HepG2 (cell line): ENCODE measurements at regions not wholly inside any gene's neighbourhood (a gene's known extent, or its start where the extent isn't known, plus 50 kb on each side); places are given as distances from the start of the nearest gene placed in this dataset.
A peak's percentile ranks its signal among the peaks of the same experiment; 100 is the strongest.

Experiments used
- ATAC-seq: fragments of 200-7000 bp; cut with Tn5 transposase; 3 replicates; pipeline ENCODE4 v1.9.1; 2020; ENCODE audit warnings: mild to moderate bottlenecking, moderate library complexity
- BruUV-seq: library from RNA; stranded (reverse); fragments of 400-500 nt; replicated peaks from 2 replicates; lab custom pipeline; 2021; lab: Mats Ljungman, UMichigan
- CTCF ChIA-PET: fragments of 300-600 bp; formaldehyde crosslinking; extraction: SDS; loops from one replicate; lab custom pipeline; 2021; ENCODE audit warnings: low total read pairs, inconsistent platforms, low intra/inter-chr PET ratio; lab: Yijun Ruan, JAX
- POLR2A ChIA-PET: fragments of 350-600 bp; sonication (Branson Sonifier 250); formaldehyde crosslinking; loops from one replicate; lab custom pipeline; 2020; ENCODE audit warnings: antibody characterized with exemption, inconsistent platforms; lab: Yijun Ruan, JAX
- DNase-seq: peaks from one replicate; pipeline ENCODE4 v3.0.0-alpha.2; 2015; ENCODE audit warnings: low spot score
- FAIRE-seq: peaks from 3 replicates; lab custom pipeline; 2011; peaks lifted over from hg19 to GRCh38; lab: Jason Lieb, UNC
- H2AFZ ChIP-seq: one replicate; pipeline ENCODE4 v1.6.1; 2011; ENCODE audit warnings: low read length, inconsistent platforms
- H3K27ac ChIP-seq: fragments of 300-600 bp; 3 replicates; pipeline ENCODE4 v1.8.0; 2011; ENCODE audit warnings: mixed run types, mild to moderate bottlenecking, mixed read lengths, low read length, inconsistent platforms; ENCODE audit not compliant: insufficient read depth; ENCODE audit errors: extremely low read length
- H3K27me3 ChIP-seq, 2 experiments: fragments of 200-600 bp in 1 of 2; 2 replicates in 1 of 2; 3 replicates in 1 of 2; pipeline versions ENCODE4 v1.6.0 to v1.8.0; 2011; ENCODE audit warnings: low read length in 2 of 2, mild to moderate bottlenecking in 2 of 2, moderate library complexity in 2 of 2, inconsistent platforms in 1 of 2; ENCODE audit not compliant: insufficient read depth in 2 of 2, control insufficient read depth in 1 of 2
- H3K36me3 ChIP-seq, 2 experiments: fragments of 200-600 bp in 1 of 2; replicated peaks in 1 of 2; 2 replicates in 1 of 2; 3 replicates in 1 of 2; pipeline versions ENCODE4 v1.5.1 to v1.8.0; 2011; ENCODE audit warnings: low read length in 2 of 2, inconsistent platforms in 1 of 2; ENCODE audit not compliant: insufficient read depth in 2 of 2, control insufficient read depth in 1 of 2
- H3K4me1 ChIP-seq: 2 replicates; pipeline ENCODE4 v1.5.1; 2012; ENCODE audit warnings: low read length, inconsistent platforms; ENCODE audit not compliant: insufficient read depth
- H3K4me2 ChIP-seq: 2 replicates; pipeline ENCODE4 v1.6.0; 2011; ENCODE audit warnings: low read depth, low read length, inconsistent platforms
- H3K4me3 ChIP-seq, 3 experiments: fragments of 200-600 bp in 1 of 3; sonication (generic), shearing (Covaris generic) in 1 of 3; replicated peaks in 1 of 3; 2 replicates each; pipeline ENCODE4 v1.5.1; 2011 to 2016; ENCODE audit warnings: low read length in 3 of 3, inconsistent platforms in 2 of 3, low read depth in 2 of 3, mild to moderate bottlenecking in 2 of 3, control low read depth in 1 of 3, mixed read lengths in 1 of 3; ENCODE audit not compliant: insufficient read depth in 1 of 3
- H3K79me2 ChIP-seq: one replicate; pipeline ENCODE4 v1.6.1; 2011; ENCODE audit warnings: low read length, inconsistent platforms; ENCODE audit not compliant: insufficient read depth
- H3K9ac ChIP-seq: 2 replicates; pipeline ENCODE4 v1.6.0; 2011; ENCODE audit warnings: mild to moderate bottlenecking, low read depth, low read length, inconsistent platforms; ENCODE audit not compliant: insufficient read depth
- H3K9me3 ChIP-seq: 2 replicates; pipeline ENCODE4 v1.5.1; 2012; ENCODE audit warnings: mild to moderate bottlenecking, low read length
- H4K20me1 ChIP-seq: 2 replicates; pipeline ENCODE4 v1.6.0; 2011; ENCODE audit warnings: inconsistent platforms, mild to moderate bottlenecking, low read length, moderate library complexity; ENCODE audit not compliant: insufficient read depth
- ATF5 ChIP-seq: sonication (generic); formaldehyde crosslinking; IDR thresholded peaks from 2 replicates; pipeline ENCODE4 v1.4.0; 2020; ENCODE audit warnings: mild to moderate bottlenecking, low read depth, missing genetic modification reagents
- BCLAF1 ChIP-seq: fragments of 450-650 bp; IDR thresholded peaks from 2 replicates; pipeline ENCODE4 v1.6.1; 2017; ENCODE audit warnings: mild to moderate bottlenecking
- CBX1 ChIP-seq: IDR thresholded peaks from one replicate; pipeline ENCODE4 v1.6.1; 2016; ENCODE audit warnings: antibody characterized with exemption, low read depth
- CEBPB ChIP-seq: IDR thresholded peaks from 2 replicates; pipeline ENCODE4 v1.6.1; 2011; ENCODE audit warnings: low read depth, low read length, improper control_type of control experiment, borderline replicate concordance
- CREBL2 ChIP-seq: sonication (generic); formaldehyde crosslinking; IDR thresholded peaks from 2 replicates; pipeline ENCODE4 v1.8.1; 2023; ENCODE audit warnings: missing genetic modification reagents, mild to moderate bottlenecking, borderline replicate concordance
- LRRFIP1 ChIP-seq: sonication (generic); formaldehyde crosslinking; conservative IDR thresholded peaks from 2 replicates; pipeline ENCODE4 v1.4.0; 2020; ENCODE audit warnings: missing genetic modification reagents
- MED1 ChIP-seq: sonication (generic); formaldehyde crosslinking; IDR thresholded peaks from 2 replicates; pipeline ENCODE4 v1.4.0; 2020; ENCODE audit warnings: missing genetic modification reagents
- NAIF1 ChIP-seq: sonication (generic); formaldehyde crosslinking; IDR thresholded peaks from 2 replicates; pipeline ENCODE4 v1.5.0; 2020; ENCODE audit warnings: mild to moderate bottlenecking, missing genetic modification reagents, borderline replicate concordance
- NCOA1 ChIP-seq: sonication (generic); formaldehyde crosslinking; IDR thresholded peaks from 2 replicates; pipeline ENCODE4 v1.9.0; 2021; ENCODE audit warnings: missing genetic modification reagents
- PAWR ChIP-seq: sonication (generic); formaldehyde crosslinking; IDR thresholded peaks from 2 replicates; pipeline ENCODE4 v1.4.0; 2020; ENCODE audit warnings: missing genetic modification reagents, mild to moderate bottlenecking, borderline replicate concordance
- RBAK ChIP-seq: sonication (generic); formaldehyde crosslinking; IDR thresholded peaks from 2 replicates; pipeline ENCODE4 v1.5.1; 2020; ENCODE audit warnings: mild to moderate bottlenecking, missing genetic modification reagents
- RBM39 ChIP-seq: fragments of 200-400 bp; formaldehyde crosslinking; IDR thresholded peaks from one replicate; pipeline ENCODE4 v1.6.1; 2018; ENCODE audit warnings: antibody characterized with exemption, mild to moderate bottlenecking, low read depth, low read length; ENCODE audit not compliant: poor library complexity, severe bottlenecking
- WGBS: methylation state at CpG from one replicate; pipeline ENCODE4 v1.1.6; 2017; ENCODE audit warnings: low lambda C conversion rate; 5-methylcytosine and 5-hydroxymethylcytosine counted together
- in situ Hi-C: cut with HindIII; loops from 2 replicates; pipeline ENCODE4 v1.10.0; 2017; ENCODE audit warnings: low pct_unique_long_range_greater_than_20kb; ENCODE audit not compliant: extremely low pct_ligation_motif_present
- intact Hi-C: fragments of 100-400 bp; cut with micrococcal nuclease; formaldehyde crosslinking; loops from one replicate; pipeline ENCODE4 v1.10.0; 2022; ENCODE audit not compliant: unreplicated experiment

- no peaks in the 10 kb centered on the region for H3K36me3 ChIP-seq
- H3K4me1 ChIP-seq, result peaks cover 13% of the 10 kb centered on the region; the same call in 1 of the 2 replicates
- DNase-seq, result no peak
- H4K20me1 ChIP-seq, result no peaks in the 10 kb centered on the region
- BruUV-seq, result no TSS peak
- WGBS, result 0% methylated on average over 1 of the region's 1 CpG
- H2AFZ ChIP-seq, result no peak overlapping the region
- in situ Hi-C loops (no loop called here), intact Hi-C loops (no loop called here)
- H3K4me3 ChIP-seq, result no peak overlapping the region
- H3K27ac ChIP-seq, result no peak overlapping the region
- no peak for ATAC-seq
- no peak for TF ChIP-seq CBX1
- TF ChIP-seq CREBL2 (CRISPR knock-in tag), result no peak
- TF ChIP-seq ATF5, result no peak
- no peak for TF ChIP-seq MED1 (CRISPR knock-in tag)
- no peak for TF ChIP-seq BCLAF1
- TF ChIP-seq NCOA1, result no peak
- no peak for TF ChIP-seq NAIF1 (CRISPR knock-in tag)
- TF ChIP-seq CEBPB, result peak; percentile 28; the same call in 1 of the 2 replicates
- TF ChIP-seq PAWR (CRISPR knock-in tag), result no peak
- TF ChIP-seq LRRFIP1 (CRISPR knock-in tag), result no peak
- 0 out of 2 replicates have a peak, but pooled peaks have one; percentile 33 for TF ChIP-seq RBAK (CRISPR knock-in tag)
- TF ChIP-seq RBM39, result no peak
- no peak overlapping the region for H3K9ac ChIP-seq
- no peaks in the 10 kb centered on the region for H3K27me3 ChIP-seq
- no peaks in the 10 kb centered on the region for H3K9me3 ChIP-seq
- no peak for FAIRE-seq
- ChIA-PET POLR2A (no interaction called here), CTCF (no interaction called here)
- no peak overlapping the region for H3K4me2 ChIP-seq
- H3K79me2 ChIP-seq, result no peaks in the 10 kb centered on the region
These were observed 515.3 kb upstream of the ARX start for GRCh38 chrX:25531096-25531495.
